Breast epithelium (tissue), 3 donors: ENCODE measurements at regions not wholly inside any gene's neighbourhood (a gene's known extent, or its start where the extent isn't known, plus 50 kb on each side); places are given as distances from the start of the nearest gene placed in this dataset.

Source experiments
- POLR2A ChIP-seq: fragments of 450-650 bp; IDR thresholded peaks from one replicate; pipeline ENCODE4 v1.6.1; 2016; ENCODE audit warnings: antibody characterized with exemption, mild to moderate bottlenecking, moderate library complexity
- TF ChIP-seq, protein P1 (sequence below), 3 donors: fragments of 450-650 bp; IDR thresholded peaks; one replicate each; pipeline ENCODE4 v1.5.1; 2016 to 2017; ENCODE audit warnings: antibody characterized with exemption in 3 of 3, mild to moderate bottlenecking in 3 of 3, moderate library complexity in 3 of 3

DNA sequence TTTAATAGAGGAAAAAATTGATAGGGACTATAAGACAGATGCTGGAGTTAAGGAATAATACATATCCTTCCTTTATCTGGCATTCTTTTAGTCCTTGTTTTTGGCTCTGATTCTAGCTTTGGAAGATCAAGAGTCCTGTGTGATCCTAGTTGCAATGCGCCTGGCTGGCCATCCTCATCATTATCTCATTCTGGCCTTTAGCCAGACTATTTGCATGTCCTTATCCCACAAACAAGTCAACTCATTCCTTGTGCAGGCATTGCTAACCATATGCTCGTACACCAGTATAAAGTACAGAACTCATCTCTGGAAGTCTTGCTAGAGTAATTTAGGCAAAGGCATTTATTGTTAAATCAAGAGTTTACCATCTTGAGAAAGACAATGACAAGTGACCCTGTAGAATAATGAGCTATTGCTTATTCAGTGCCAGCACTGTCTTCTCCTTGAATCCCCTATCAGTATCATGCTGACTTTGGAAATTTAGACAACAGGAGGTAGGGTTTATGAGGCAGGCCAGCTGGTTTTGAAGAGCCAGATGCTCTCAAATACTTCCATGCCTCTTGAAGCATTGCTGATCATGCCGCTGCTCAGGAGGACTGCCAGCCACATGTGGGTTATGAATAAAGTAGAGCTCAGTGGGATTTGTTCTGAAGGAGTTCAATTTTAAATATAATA, 1730.3 kb upstream of the TENM3 start:
- TF ChIP-seq, protein P1, sequence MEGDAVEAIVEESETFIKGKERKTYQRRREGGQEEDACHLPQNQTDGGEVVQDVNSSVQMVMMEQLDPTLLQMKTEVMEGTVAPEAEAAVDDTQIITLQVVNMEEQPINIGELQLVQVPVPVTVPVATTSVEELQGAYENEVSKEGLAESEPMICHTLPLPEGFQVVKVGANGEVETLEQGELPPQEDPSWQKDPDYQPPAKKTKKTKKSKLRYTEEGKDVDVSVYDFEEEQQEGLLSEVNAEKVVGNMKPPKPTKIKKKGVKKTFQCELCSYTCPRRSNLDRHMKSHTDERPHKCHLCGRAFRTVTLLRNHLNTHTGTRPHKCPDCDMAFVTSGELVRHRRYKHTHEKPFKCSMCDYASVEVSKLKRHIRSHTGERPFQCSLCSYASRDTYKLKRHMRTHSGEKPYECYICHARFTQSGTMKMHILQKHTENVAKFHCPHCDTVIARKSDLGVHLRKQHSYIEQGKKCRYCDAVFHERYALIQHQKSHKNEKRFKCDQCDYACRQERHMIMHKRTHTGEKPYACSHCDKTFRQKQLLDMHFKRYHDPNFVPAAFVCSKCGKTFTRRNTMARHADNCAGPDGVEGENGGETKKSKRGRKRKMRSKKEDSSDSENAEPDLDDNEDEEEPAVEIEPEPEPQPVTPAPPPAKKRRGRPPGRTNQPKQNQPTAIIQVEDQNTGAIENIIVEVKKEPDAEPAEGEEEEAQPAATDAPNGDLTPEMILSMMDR (IDR thresholded peaks at IDR 0.05): no peak
- no peak for TF ChIP-seq POLR2A
